ENCODE measurements at regions not wholly inside any gene's neighbourhood (a gene's known extent, or its start where the extent isn't known, plus 50 kb on each side); places are given as distances from the start of the nearest gene placed in this dataset.

DNA sequence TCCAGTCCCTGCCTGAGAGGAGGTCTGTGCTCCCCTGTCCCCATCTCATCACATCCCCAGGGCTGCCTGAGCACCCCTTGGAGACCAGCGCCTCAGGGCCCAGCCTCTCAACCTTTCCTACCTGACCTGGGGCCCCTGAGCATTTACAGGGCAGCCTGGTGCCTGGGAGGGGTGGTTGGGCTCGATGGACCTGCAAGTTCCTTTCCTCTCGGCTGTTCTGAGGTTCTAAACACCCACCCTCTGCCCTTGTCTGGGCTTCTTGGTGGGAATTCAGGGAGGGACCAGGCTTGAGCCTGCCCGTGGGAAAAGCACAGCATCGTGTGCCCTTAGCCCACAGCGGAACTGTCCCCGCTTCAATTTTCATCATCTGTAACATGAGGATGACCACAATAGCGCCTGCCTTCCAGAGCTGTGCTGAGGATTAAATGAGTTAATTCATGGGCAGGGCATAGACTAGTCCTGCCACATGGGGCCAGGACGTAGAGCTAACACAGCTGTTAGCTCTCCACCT lies 91.0 kb upstream of the SH3PXD2B start:
- Histone ChIP-seq H3K27me3 (ENCODE audit: control insufficient read depth, insufficient read depth, low read length, poor library complexity, severe bottlenecking) (no peaks in the 10 kb centered on the region), H3K36me3 (ENCODE audit: control insufficient read depth, insufficient read depth, low read length) (no peaks in the 10 kb centered on the region), H3K4me3 (ENCODE audit: low read length) (no peak overlapping the region), H3K27ac (ENCODE audit: low read depth, low read length) (no peak overlapping the region), H3K9me3 (ENCODE audit: control insufficient read depth, low read length) (no peaks in the 10 kb centered on the region), H3K4me1 (ENCODE audit: control insufficient read depth, insufficient read depth, low read length) (no peaks in the 10 kb centered on the region), H3K9ac (ENCODE audit: extremely low read depth, low read length, poor library complexity, severe bottlenecking) (no peak overlapping the region)
- peak; percentile 33 for DNase-seq
- peaks cover 6% of the 10 kb centered on the region for H3K27me3 Mint-ChIP-seq (ENCODE audit: insufficient read depth)
- H3K27ac Mint-ChIP-seq = no peak overlapping the region
- no peaks in the 10 kb centered on the region for H3K36me3 Mint-ChIP-seq (ENCODE audit: low read depth)
- 90 to 96% methylated on average over 6 to 9 of the region's 9 CpGs for WGBS, 2 experiments (ENCODE audit: insufficient coverage in 1 of 2, insufficient read length in 1 of 2)
- no peak for TF ChIP-seq CTCF (conservative IDR thresholded peaks at IDR 0.05)
- H3K4me1 Mint-ChIP-seq = peaks cover 8% of the 10 kb centered on the region
- no peaks in the 10 kb centered on the region for H3K9me3 Mint-ChIP-seq
- H3K4me3 Mint-ChIP-seq = no peak overlapping the region

GRCh38 chr5:172544371-172545095 lies 90.2 kb upstream of the SH3PXD2B start:
- DNase-seq = peak; percentile 12
- no peak overlapping the region for H3K9ac ChIP-seq (ENCODE audit: extremely low read depth, low read length, poor library complexity, severe bottlenecking)
- Mint-ChIP-seq H3K27me3 (ENCODE audit: insufficient read depth) (peaks cover 6% of the 10 kb centered on the region), H3K4me1 (peaks cover 8% of the 10 kb centered on the region), H3K9me3 (no peaks in the 10 kb centered on the region), H3K27ac (no peak overlapping the region), H3K36me3 (ENCODE audit: low read depth) (no peaks in the 10 kb centered on the region), H3K4me3 (no peak overlapping the region)
- H3K4me3 ChIP-seq (ENCODE audit: low read length) = no peak overlapping the region
- H3K27me3 ChIP-seq (ENCODE audit: control insufficient read depth, insufficient read depth, low read length, poor library complexity, severe bottlenecking) = no peaks in the 10 kb centered on the region
- H3K9me3 ChIP-seq (ENCODE audit: control insufficient read depth, low read length) = no peaks in the 10 kb centered on the region
- H3K27ac ChIP-seq (ENCODE audit: low read depth, low read length) = no peak overlapping the region
- no peaks in the 10 kb centered on the region for H3K4me1 ChIP-seq (ENCODE audit: control insufficient read depth, insufficient read depth, low read length)
- H3K36me3 ChIP-seq (ENCODE audit: control insufficient read depth, insufficient read depth, low read length) = no peaks in the 10 kb centered on the region
- WGBS, 2 experiments (ENCODE audit: insufficient coverage in 1 of 2, insufficient read length in 1 of 2) = 92 to 98% methylated on average over 4 to 6 of the region's 6 CpGs
- TF ChIP-seq CTCF (conservative IDR thresholded peaks at IDR 0.05) = no peak

DNA sequence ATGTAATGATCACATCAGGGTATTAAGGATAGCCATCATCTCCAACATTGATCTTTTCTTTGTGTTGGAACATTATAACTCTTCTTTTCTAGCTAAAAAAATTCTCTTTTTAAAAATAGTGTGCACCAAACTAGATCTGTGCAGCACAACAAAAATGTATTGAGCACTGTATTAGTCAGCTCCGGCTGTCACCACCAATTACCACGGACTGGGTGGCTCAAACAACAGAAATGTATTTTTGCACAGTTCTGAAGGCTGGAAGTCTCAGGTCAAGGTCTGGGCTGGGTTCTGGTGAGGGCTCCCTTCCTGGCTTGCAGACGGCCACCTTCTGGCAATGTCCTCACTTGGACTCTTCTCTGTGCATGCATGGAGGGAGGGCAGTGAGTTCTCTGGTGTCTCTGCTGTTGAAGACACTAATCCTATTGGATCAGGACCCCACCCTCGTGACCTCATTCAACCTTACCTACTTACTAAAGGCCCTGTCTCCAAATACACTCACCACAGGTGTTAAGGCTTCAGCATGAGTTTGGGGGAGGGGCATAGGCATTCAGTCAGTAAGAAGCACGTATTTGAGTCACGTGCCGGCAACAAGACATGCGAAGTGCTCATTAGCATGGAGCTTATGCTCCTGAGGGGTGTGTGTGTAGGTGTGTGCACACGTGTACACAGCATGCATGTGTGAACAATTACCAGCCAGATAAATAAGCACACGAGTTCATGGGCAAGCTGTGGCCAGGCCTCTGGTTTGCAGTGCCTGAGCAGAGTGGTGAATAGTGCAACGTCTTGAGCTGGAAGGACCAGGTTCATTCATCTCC lies 89.4 kb upstream of the SH3PXD2B start:
- 92 to 98% methylated on average over 6 to 11 of the region's 11 CpGs for WGBS, 2 experiments (ENCODE audit: insufficient coverage in 1 of 2, insufficient read length in 1 of 2)
- H3K27ac ChIP-seq (ENCODE audit: low read depth, low read length) = no peak overlapping the region
- Mint-ChIP-seq H3K4me3 (no peak overlapping the region), H3K9me3 (no peaks in the 10 kb centered on the region), H3K4me1 (peaks cover under 1% of the 10 kb centered on the region), H3K27ac (no peak overlapping the region), H3K27me3 (ENCODE audit: insufficient read depth) (peaks cover 6% of the 10 kb centered on the region), H3K36me3 (ENCODE audit: low read depth) (no peaks in the 10 kb centered on the region)
- no peak overlapping the region for H3K4me3 ChIP-seq (ENCODE audit: low read length)
- no peak for TF ChIP-seq CTCF (conservative IDR thresholded peaks at IDR 0.05)
- H3K4me1 ChIP-seq (ENCODE audit: control insufficient read depth, insufficient read depth, low read length) = no peaks in the 10 kb centered on the region
- no peaks in the 10 kb centered on the region for H3K36me3 ChIP-seq (ENCODE audit: control insufficient read depth, insufficient read depth, low read length)
- no peaks in the 10 kb centered on the region for H3K27me3 ChIP-seq (ENCODE audit: control insufficient read depth, insufficient read depth, low read length, poor library complexity, severe bottlenecking)
- no peak overlapping the region for H3K9ac ChIP-seq (ENCODE audit: extremely low read depth, low read length, poor library complexity, severe bottlenecking)
- H3K9me3 ChIP-seq (ENCODE audit: control insufficient read depth, low read length) = no peaks in the 10 kb centered on the region
- peak; percentile 43 for DNase-seq
